ENCODE measurements at regions not wholly inside any gene's neighbourhood (a gene's known extent, or its start where the extent isn't known, plus 50 kb on each side); places are given as distances from the start of the nearest gene placed in this dataset.
A peak's percentile ranks its signal among the peaks of the same experiment; 100 is the strongest.
"Not testable (repeated sequence)": the region's sequence is repeated elsewhere in the genome, so short reads cannot be mapped to it uniquely, and the experiment has no call there.

- DNase-seq, result no peak
Measured at GRCh38 chr2:234373481-234374149, 123.3 kb downstream of the ARL4C start.

- no peak for DNase-seq
Measured at GRCh38 chr2:234373060-234373459, 123.8 kb downstream of the ARL4C start.

- no peak for DNase-seq
Measured at GRCh38 chr2:234372506-234372905, 124.4 kb downstream of the ARL4C start.

GRCh38 chr2:234368861-234369261 lies 128.0 kb downstream of the ARL4C start:
- no peak for DNase-seq

GRCh38 chr2:234366891-234367290 lies 130.0 kb downstream of the ARL4C start:
- DNase-seq, result no peak

- no peak for DNase-seq
Measured at GRCh38 chr2:234364661-234365060, 132.2 kb downstream of the ARL4C start.

- no peak for DNase-seq
Measured at GRCh38 chr2:234363647-234364294, 133.1 kb downstream of the ARL4C start.

GRCh38 chr2:234363011-234363487 lies 133.8 kb downstream of the ARL4C start:
- DNase-seq, result no peak

- DNase-seq, result not testable (repeated sequence)
Measured at GRCh38 chr2:234360313-234360975, 136.4 kb downstream of the ARL4C start.

- DNase-seq, result no peak
Measured at GRCh38 chr2:234357666-234358065, 139.2 kb downstream of the ARL4C start.

- DNase-seq, result no peak
Measured at GRCh38 chr2:234355808-234356365, 141.0 kb downstream of the ARL4C start.

GRCh38 chr2:234355021-234355720 lies 141.7 kb downstream of the ARL4C start:
- DNase-seq, result no peak

GRCh38 chr2:234352270-234352669 lies 144.6 kb downstream of the ARL4C start:
- no peak for DNase-seq

GRCh38 chr2:234351866-234352265 lies 145.0 kb downstream of the ARL4C start:
- not testable (repeated sequence) for DNase-seq

GRCh38 chr2:234348081-234348480 lies 148.8 kb downstream of the ARL4C start:
- no peak for DNase-seq

- no peak for DNase-seq
Measured at GRCh38 chr2:234345921-234346320, 151.0 kb downstream of the ARL4C start.

GRCh38 chr2:234344012-234344411 lies 152.9 kb downstream of the ARL4C start:
- no peak for DNase-seq

GRCh38 chr2:234343372-234343771 lies 153.5 kb downstream of the ARL4C start:
- no peak for DNase-seq

GRCh38 chr2:234341306-234341985 lies 155.4 kb downstream of the ARL4C start:
- DNase-seq, result no peak

GRCh38 chr2:234339501-234339900 lies 157.4 kb downstream of the ARL4C start:
- DNase-seq, result no peak

GRCh38 chr2:234339011-234339410 lies 157.9 kb downstream of the ARL4C start:
- DNase-seq, result no peak

- peak in 1 of 2 donors; percentile 6 for DNase-seq
Measured at GRCh38 chr2:234335661-234336228, 161.1 kb downstream of the ARL4C start.

Measured in bone marrow (tissue), 2 donors.